K562 (cell line): ENCODE measurements at regions not wholly inside any gene's neighbourhood (a gene's known extent, or its start where the extent isn't known, plus 50 kb on each side); places are given as distances from the start of the nearest gene placed in this dataset.

Experiments used
- ATAC-seq: fragments of 200-7000 bp; cut with Tn5 transposase; 3 replicates; pipeline ENCODE4 v1.9.1; 2020; ENCODE audit warnings: moderate library complexity
- BruUV-seq: library from RNA; stranded (reverse); fragments of 400-500 nt; replicated peaks from 2 replicates; lab custom pipeline; 2021; lab: Mats Ljungman, UMichigan
- CTCF ChIA-PET: fragments of 300-600 bp; formaldehyde crosslinking; extraction: SDS; loops from one replicate; lab custom pipeline; 2021; ENCODE audit warnings: low intra/inter-chr PET ratio; lab: Yijun Ruan, JAX
- POLR2A ChIA-PET: fragments of 300-600, 350-650 bp; sonication (Branson Sonifier 250); formaldehyde crosslinking; extraction: SDS; loops from one replicate; lab custom pipeline; 2021; ENCODE audit warnings: antibody characterized with exemption, inconsistent platforms; lab: Yijun Ruan, JAX
- DNase-seq, 4 experiments: peaks; one replicate each; pipeline versions ENCODE4 v3.0.0 to v3.0.0-alpha.2; 2011 to 2018; ENCODE audit warnings: low spot score in 3 of 4, mixed read lengths in 3 of 4; ENCODE audit errors: extremely low read depth in 1 of 4
- FAIRE-seq: peaks from 2 replicates; lab custom pipeline; 2011; peaks lifted over from hg19 to GRCh38; lab: Jason Lieb, UNC
- H2AFZ ChIP-seq: 2 replicates; pipeline ENCODE4 v1.6.0; 2011; ENCODE audit warnings: low read depth, low read length, control low read depth, inconsistent platforms
- H3K27ac ChIP-seq: fragments of 200-600 bp; 3 replicates; pipeline ENCODE4 v1.8.0; 2011; ENCODE audit warnings: low read depth, mild to moderate bottlenecking, control low read depth, inconsistent platforms, low read length, moderate library complexity, mixed read lengths; ENCODE audit errors: extremely low read depth
- H3K27me3 ChIP-seq, 2 experiments: fragments of 300-600 bp in 1 of 2; 2 replicates in 1 of 2; 3 replicates in 1 of 2; pipeline versions ENCODE4 v1.6.0 to v1.8.0; 2011; ENCODE audit warnings: inconsistent platforms in 2 of 2, low read length in 2 of 2, mild to moderate bottlenecking in 1 of 2, mixed read lengths in 1 of 2, moderate library complexity in 1 of 2; ENCODE audit not compliant: control insufficient read depth in 2 of 2, insufficient read depth in 2 of 2
- H3K36me3 ChIP-seq: fragments of 300-600 bp; 3 replicates; pipeline ENCODE4 v1.8.0; 2011; ENCODE audit warnings: mild to moderate bottlenecking, low read length, inconsistent platforms; ENCODE audit not compliant: control insufficient read depth, insufficient read depth
- H3K4me1 ChIP-seq, 2 experiments: fragments of 200-600 bp in 1 of 2; replicated peaks in 1 of 2; 2 replicates in 1 of 2; 3 replicates in 1 of 2; pipeline versions ENCODE4 v1.5.1 to v1.8.0; 2011; ENCODE audit warnings: inconsistent platforms in 2 of 2, low read length in 2 of 2, mild to moderate bottlenecking in 1 of 2, mixed read lengths in 1 of 2, moderate library complexity in 1 of 2; ENCODE audit not compliant: control insufficient read depth in 2 of 2, insufficient read depth in 2 of 2
- H3K4me2 ChIP-seq: 2 replicates; pipeline ENCODE4 v1.6.1; 2011; ENCODE audit warnings: low read length, control low read depth, inconsistent platforms, mixed read lengths; ENCODE audit not compliant: insufficient read depth
- H3K4me3 ChIP-seq: fragments of 200-600 bp; sonication (generic), shearing (Covaris generic); 2 replicates; pipeline ENCODE4 v1.5.1; 2016; ENCODE audit warnings: control low read depth, inconsistent platforms
- H3K79me2 ChIP-seq: fragments of 200-600 bp; 3 replicates; pipeline ENCODE4 v1.8.0; 2011; ENCODE audit warnings: low read length, inconsistent platforms; ENCODE audit not compliant: control insufficient read depth, insufficient read depth
- H3K9ac ChIP-seq, 2 experiments: 2 replicates each; pipeline versions ENCODE4 v1.6.0 to v1.6.1; 2011; ENCODE audit warnings: low read depth in 2 of 2, low read length in 2 of 2, control low read depth in 1 of 2, inconsistent platforms in 1 of 2, mild to moderate bottlenecking in 1 of 2, mixed read lengths in 1 of 2; ENCODE audit not compliant: insufficient read depth in 1 of 2
- H3K9me1 ChIP-seq: one replicate; pipeline ENCODE4 v1.6.0; 2011; ENCODE audit warnings: inconsistent platforms, mild to moderate bottlenecking, low read length, moderate library complexity; ENCODE audit not compliant: control insufficient read depth, insufficient read depth
- H3K9me3 ChIP-seq: replicated peaks from 2 replicates; pipeline ENCODE4 v1.5.1; 2011; ENCODE audit warnings: low read depth, low read length, inconsistent platforms; ENCODE audit not compliant: control insufficient read depth, insufficient read depth
- H4K20me1 ChIP-seq: replicated peaks from 2 replicates; pipeline ENCODE4 v1.6.1; 2011; ENCODE audit warnings: low read length, inconsistent platforms, mixed read lengths; ENCODE audit not compliant: control insufficient read depth, insufficient read depth
- FOXM1 ChIP-seq, 2 experiments: fragments of 450-650 bp in 1 of 2; sonication (generic) in 1 of 2; formaldehyde crosslinking in 1 of 2; IDR thresholded peaks; 2 replicates each; pipeline versions ENCODE4 v1.6.1 to v1.9.0; 2017 to 2022; ENCODE audit warnings: low read depth in 2 of 2, mild to moderate bottlenecking in 2 of 2, missing genetic modification reagents in 1 of 2, moderate library complexity in 1 of 2
- ILK ChIP-seq: fragments of 450-650 bp; IDR thresholded peaks from 2 replicates; pipeline ENCODE4 v1.6.1; 2016; ENCODE audit warnings: missing genetic modification characterization, low read depth, mild to moderate bottlenecking, missing compliant biosample characterization, moderate library complexity, borderline replicate concordance
- JUN ChIP-seq, 2 experiments: sonication (generic) in 1 of 2; formaldehyde crosslinking in 1 of 2; IDR thresholded peaks; 2 replicates each; pipeline versions ENCODE4 v1.6.1 to v1.8.0; 2012 to 2022; ENCODE audit warnings: borderline replicate concordance in 2 of 2, mild to moderate bottlenecking in 2 of 2, improper control_type of control experiment in 1 of 2, low read depth in 1 of 2, low read length in 1 of 2, missing genetic modification reagents in 1 of 2
- RBFOX2 ChIP-seq: fragments of 200-400 bp; formaldehyde crosslinking; IDR thresholded peaks from 2 replicates; pipeline ENCODE4 v1.6.1; 2017; ENCODE audit warnings: low read depth, mild to moderate bottlenecking, low read length, moderate library complexity
- THAP7 ChIP-seq: fragments of 250-450 bp; sonication (Bioruptor Pico); IDR thresholded peaks from 2 replicates; pipeline ENCODE4 v1.5.0; 2021
- ZKSCAN3 ChIP-seq: fragments of 250-450 bp; sonication (Bioruptor Pico); IDR thresholded peaks from 2 replicates; pipeline ENCODE4 v1.4.0; 2020
- ZNF174 ChIP-seq: fragments of 250-450 bp; sonication (Bioruptor Pico); IDR thresholded peaks from 2 replicates; pipeline ENCODE4 v1.4.0; 2020; ENCODE audit warnings: mild to moderate bottlenecking
- ZNF707 ChIP-seq: fragments of 250-450 bp; sonication (Bioruptor Pico); conservative IDR thresholded peaks from 2 replicates; pipeline ENCODE4 v1.8.0; 2022; ENCODE audit warnings: inconsistent platforms, mild to moderate bottlenecking, moderate library complexity
- WGBS: fragments of 100-300 bp; shearing (Covaris generic); methylation state at CpG from one replicate; pipeline ENCODE4 v1.1.6; 2016; ENCODE audit warnings: low coverage, mixed read lengths; ENCODE audit not compliant: insufficient coverage; ENCODE audit errors: missing lambda C conversion rate; 5-methylcytosine and 5-hydroxymethylcytosine counted together
- in situ Hi-C: fragments of 300-500 bp; cut with MboI; formaldehyde crosslinking; loops from 4 replicates; pipeline ENCODE4 v1.15.0; 2018; ENCODE audit warnings: inconsistent platforms, mixed read lengths
- intact Hi-C: fragments of 100-400 bp; cut with micrococcal nuclease; formaldehyde crosslinking; loops from 2 replicates; pipeline ENCODE4 v1.14.2; 2022
- TF ChIP-seq, protein P1 (sequence below), 2 experiments: IDR thresholded peaks; 2 replicates each; pipeline ENCODE4 v1.6.1; 2011; ENCODE audit warnings: borderline replicate concordance in 1 of 2, control low read depth in 1 of 2, low read depth in 1 of 2, low read length in 1 of 2, mild to moderate bottlenecking in 1 of 2, mixed read lengths in 1 of 2, moderate library complexity in 1 of 2; ENCODE audit not compliant: insufficient read depth in 1 of 2, insufficient read length in 1 of 2, poor library complexity in 1 of 2, severe bottlenecking in 1 of 2; ENCODE audit errors: extremely low read depth in 1 of 2

DNA sequence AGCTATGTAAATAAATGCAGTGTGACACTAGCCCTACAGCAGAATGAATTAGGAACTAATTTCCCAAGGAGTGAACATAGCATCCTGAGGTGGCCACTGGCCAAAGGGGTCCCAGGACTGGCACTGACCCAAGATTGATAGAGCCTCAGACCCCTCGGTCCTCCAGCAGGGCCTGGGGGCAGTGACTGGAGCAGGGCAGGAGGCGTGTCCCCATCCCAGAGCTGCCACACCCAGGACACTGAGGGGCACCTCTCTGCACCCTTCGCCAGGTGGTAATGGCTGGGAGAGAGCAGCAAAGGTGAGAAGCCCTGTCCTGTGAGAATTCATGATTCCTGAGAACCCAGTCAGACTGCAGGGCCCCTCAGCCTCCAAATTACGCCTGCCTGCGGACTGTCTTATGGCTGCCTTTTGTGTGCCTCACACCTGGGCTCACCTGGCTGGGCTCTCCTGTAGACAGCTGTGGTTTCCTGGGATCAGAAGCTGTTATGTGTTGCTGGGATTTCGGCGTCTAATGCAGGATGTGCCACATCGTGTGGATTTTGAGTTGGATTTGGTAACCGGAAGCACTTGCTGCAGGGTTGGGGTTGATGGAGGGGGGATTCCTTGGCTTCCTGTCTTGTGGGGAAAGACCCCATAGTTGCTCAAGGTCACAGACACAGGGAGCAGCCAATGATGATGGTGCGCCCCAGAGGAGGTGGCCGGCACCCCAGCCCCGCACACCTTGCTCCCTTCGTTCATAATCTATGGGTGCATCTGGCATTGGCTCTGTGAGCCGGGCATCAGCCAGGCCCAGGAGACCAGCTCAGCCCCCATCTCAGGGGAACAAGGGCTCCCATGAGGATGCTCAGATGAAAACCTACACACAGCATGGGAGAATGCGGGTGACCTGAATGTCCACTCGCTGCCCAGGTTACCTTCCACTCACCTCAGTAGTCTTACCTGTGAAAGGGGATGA is 582.9 kb downstream of the BRD1 start:
- no TSS peak for BruUV-seq
- Histone ChIP-seq H3K27me3 (no peaks in the 10 kb centered on the region; a peak in 1 of 5 replicates), H4K20me1 (no peaks in the 10 kb centered on the region)

More for the DNA sequence above, 582.9 kb downstream of the BRD1 start:
- intact Hi-C loops, result no loop called here
- Histone ChIP-seq H3K4me1 (no peaks in the 10 kb centered on the region), H3K9me3 (no peaks in the 10 kb centered on the region), H3K9me1 (peaks cover 2% of the 10 kb centered on the region), H3K4me3 (no peak overlapping the region), H3K27ac (no peak overlapping the region), H3K36me3 (no peaks in the 10 kb centered on the region), H3K4me2 (no peak overlapping the region), H3K79me2 (no peaks in the 10 kb centered on the region), H2AFZ (no peak overlapping the region), H3K9ac (no peak overlapping the region)
- TF ChIP-seq THAP7 (CRISPR knock-in tag) (no peak), ZNF707 (no peak), ZKSCAN3 (CRISPR knock-in tag) (no peak), JUN (IDR thresholded peaks at IDR 0.05; ENCODE audit: borderline replicate concordance, low read depth, low read length) (no peak), JUN (CRISPR knock-in tag; IDR thresholded peaks at IDR 0.05; ENCODE audit: borderline replicate concordance) (no peak), ZNF174 (CRISPR knock-in tag) (no peak), RBFOX2 (no peak), FOXM1 (IDR thresholded peaks at IDR 0.05; ENCODE audit: low read depth) (no peak), FOXM1 (CRISPR knock-in tag; IDR thresholded peaks at IDR 0.05; ENCODE audit: low read depth) (no peak), ILK (tag) (no peak)
- TF ChIP-seq, protein P1, sequence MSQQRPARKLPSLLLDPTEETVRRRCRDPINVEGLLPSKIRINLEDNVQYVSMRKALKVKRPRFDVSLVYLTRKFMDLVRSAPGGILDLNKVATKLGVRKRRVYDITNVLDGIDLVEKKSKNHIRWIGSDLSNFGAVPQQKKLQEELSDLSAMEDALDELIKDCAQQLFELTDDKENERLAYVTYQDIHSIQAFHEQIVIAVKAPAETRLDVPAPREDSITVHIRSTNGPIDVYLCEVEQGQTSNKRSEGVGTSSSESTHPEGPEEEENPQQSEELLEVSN (IDR thresholded peaks at IDR 0.05; ENCODE audit: borderline replicate concordance in 1 of 2, extremely low read depth in 1 of 2, insufficient read depth in 1 of 2, insufficient read length in 1 of 2, low read depth in 1 of 2, low read length in 1 of 2, poor library complexity in 1 of 2, severe bottlenecking in 1 of 2), result no peak
- CTCF ChIA-PET, result no interaction called here
- POLR2A ChIA-PET, result interaction anchor here (0.9 kb wide), 1 partner anchor 13 kb away, joined by 3 read pairs; no protein-coding TSS in a partner anchor
- in situ Hi-C loops, result no loop called here
- ATAC-seq (no peak), FAIRE-seq (no peak), DNase-seq (no peak)
- WGBS, result 2% methylated on average over 11 of the region's 16 CpGs
